ENCODE measurements at regions not wholly inside any gene's neighbourhood (a gene's known extent, or its start where the extent isn't known, plus 50 kb on each side); places are given as distances from the start of the nearest gene placed in this dataset.

DNA sequence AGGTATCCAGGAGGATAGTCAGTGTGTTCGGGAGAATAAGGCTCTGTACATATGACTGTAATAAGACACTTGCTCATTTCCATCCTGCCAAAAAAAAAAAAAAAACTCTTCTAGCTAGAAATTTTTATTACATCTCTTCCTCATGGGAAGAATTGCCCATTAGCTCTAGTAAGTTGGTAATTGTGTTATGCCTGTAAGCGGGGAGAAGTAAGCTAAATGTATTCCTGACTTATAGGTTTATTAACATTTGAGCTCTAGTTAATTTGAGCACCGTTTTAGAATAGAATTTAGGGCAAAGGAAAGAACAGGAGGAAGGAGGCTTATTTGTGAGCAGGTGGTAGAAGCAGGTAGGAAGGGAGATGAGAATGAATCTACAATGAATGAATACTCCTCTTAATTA is 1210.6 kb downstream of the SORCS1 start (continued):
- TF ChIP-seq, protein P1, sequence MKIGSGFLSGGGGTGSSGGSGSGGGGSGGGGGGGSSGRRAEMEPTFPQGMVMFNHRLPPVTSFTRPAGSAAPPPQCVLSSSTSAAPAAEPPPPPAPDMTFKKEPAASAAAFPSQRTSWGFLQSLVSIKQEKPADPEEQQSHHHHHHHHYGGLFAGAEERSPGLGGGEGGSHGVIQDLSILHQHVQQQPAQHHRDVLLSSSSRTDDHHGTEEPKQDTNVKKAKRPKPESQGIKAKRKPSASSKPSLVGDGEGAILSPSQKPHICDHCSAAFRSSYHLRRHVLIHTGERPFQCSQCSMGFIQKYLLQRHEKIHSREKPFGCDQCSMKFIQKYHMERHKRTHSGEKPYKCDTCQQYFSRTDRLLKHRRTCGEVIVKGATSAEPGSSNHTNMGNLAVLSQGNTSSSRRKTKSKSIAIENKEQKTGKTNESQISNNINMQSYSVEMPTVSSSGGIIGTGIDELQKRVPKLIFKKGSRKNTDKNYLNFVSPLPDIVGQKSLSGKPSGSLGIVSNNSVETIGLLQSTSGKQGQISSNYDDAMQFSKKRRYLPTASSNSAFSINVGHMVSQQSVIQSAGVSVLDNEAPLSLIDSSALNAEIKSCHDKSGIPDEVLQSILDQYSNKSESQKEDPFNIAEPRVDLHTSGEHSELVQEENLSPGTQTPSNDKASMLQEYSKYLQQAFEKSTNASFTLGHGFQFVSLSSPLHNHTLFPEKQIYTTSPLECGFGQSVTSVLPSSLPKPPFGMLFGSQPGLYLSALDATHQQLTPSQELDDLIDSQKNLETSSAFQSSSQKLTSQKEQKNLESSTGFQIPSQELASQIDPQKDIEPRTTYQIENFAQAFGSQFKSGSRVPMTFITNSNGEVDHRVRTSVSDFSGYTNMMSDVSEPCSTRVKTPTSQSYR (CRISPR knock-in tag; IDR thresholded peaks at IDR 0.05) = no peak
- TF ChIP-seq ELF4 (CRISPR knock-in tag; IDR thresholded peaks at IDR 0.05; ENCODE audit: low read depth) (no peak), FOXK1 (CRISPR knock-in tag; IDR thresholded peaks at IDR 0.05) (no peak)
- TF ChIP-seq, protein P2, sequence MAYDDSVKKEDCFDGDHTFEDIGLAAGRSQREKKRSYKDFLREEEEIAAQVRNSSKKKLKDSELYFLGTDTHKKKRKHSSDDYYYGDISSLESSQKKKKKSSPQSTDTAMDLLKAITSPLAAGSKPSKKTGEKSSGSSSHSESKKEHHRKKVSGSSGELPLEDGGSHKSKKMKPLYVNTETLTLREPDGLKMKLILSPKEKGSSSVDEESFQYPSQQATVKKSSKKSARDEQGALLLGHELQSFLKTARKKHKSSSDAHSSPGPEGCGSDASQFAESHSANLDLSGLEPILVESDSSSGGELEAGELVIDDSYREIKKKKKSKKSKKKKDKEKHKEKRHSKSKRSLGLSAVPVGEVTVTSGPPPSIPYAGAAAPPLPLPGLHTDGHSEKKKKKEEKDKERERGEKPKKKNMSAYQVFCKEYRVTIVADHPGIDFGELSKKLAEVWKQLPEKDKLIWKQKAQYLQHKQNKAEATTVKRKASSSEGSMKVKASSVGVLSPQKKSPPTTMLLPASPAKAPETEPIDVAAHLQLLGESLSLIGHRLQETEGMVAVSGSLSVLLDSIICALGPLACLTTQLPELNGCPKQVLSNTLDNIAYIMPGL (CRISPR knock-in tag; IDR thresholded peaks at IDR 0.05) = no peak

DNA sequence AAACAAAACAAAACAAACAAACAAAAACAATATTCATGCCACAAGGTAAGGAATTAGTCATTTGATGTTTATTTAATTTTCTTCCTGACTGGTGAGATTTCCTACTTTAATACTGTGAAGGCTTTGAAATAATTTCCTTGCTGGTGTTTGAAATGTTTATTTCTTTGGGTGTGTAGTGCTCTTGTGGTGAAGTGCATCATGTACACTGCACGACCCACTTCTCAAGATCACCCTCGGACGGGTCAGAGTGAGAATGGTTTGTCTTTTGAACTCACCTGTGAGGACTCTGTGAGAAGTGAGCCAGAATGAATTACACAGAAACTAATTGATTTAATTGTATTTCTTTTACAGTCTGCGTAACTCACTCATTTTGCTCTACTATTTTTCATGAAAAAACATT is 1211.5 kb downstream of the SORCS1 start:
- Mint-ChIP-seq H3K27me3 (ENCODE audit: low read depth) (no peaks in the 10 kb centered on the region), H3K27ac (peak overlapping the region; percentile 91), H3K9me3 (0 out of 2 replicates have a peak, but pooled peaks cover 3% of the 10 kb centered on the region), H3K4me3 (no peak overlapping the region), H3K4me1 (peaks cover 23% of the 10 kb centered on the region), H3K36me3 (no peaks in the 10 kb centered on the region)
- no peak for ATAC-seq
- ChIA-PET POLR2A (no interaction called here), CTCF (interaction anchor here (0.7 to 3.5 kb wide), 2 partner anchors 22 to 186 kb away, joined by 3 to 36 read pairs; no protein-coding TSS in a partner anchor)
- DNase-seq (ENCODE audit: low spot score) = no peak
- no peak for TF ChIP-seq ETV6 (CRISPR knock-in tag; IDR thresholded peaks at IDR 0.05)
- TF ChIP-seq FOXK1 (CRISPR knock-in tag; IDR thresholded peaks at IDR 0.05) = no peak
- TF ChIP-seq TP53 (CRISPR knock-in tag; IDR thresholded peaks at IDR 0.05) = no peak
- TF ChIP-seq, protein P3, sequence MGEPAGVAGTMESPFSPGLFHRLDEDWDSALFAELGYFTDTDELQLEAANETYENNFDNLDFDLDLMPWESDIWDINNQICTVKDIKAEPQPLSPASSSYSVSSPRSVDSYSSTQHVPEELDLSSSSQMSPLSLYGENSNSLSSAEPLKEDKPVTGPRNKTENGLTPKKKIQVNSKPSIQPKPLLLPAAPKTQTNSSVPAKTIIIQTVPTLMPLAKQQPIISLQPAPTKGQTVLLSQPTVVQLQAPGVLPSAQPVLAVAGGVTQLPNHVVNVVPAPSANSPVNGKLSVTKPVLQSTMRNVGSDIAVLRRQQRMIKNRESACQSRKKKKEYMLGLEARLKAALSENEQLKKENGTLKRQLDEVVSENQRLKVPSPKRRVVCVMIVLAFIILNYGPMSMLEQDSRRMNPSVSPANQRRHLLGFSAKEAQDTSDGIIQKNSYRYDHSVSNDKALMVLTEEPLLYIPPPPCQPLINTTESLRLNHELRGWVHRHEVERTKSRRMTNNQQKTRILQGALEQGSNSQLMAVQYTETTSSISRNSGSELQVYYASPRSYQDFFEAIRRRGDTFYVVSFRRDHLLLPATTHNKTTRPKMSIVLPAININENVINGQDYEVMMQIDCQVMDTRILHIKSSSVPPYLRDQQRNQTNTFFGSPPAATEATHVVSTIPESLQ (CRISPR knock-in tag; IDR thresholded peaks at IDR 0.05) = no peak
- TF ChIP-seq OVOL2 (CRISPR knock-in tag; IDR thresholded peaks at IDR 0.05; ENCODE audit: borderline replicate concordance) = no peak
- no peak for TF ChIP-seq CREB1 (CRISPR knock-in tag; IDR thresholded peaks at IDR 0.05)

DNA sequence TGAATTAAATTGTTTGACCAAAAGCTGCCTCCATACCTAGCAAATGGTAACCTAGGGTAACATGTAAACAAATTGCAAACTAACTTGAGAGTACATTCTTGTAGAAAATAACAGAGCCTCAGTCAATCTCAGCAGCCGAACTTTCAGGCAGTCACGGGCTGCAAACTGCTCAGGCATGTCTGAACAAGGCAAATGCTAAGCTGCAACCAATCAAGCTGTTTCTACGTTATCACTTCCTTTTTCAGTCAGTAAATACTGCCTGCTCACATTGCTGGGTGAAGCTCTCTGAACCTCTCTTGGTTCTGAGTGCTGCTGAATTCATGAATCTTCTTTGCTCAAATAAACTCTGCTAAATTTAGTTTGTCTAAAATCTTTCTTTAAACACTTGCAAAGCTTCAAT is 1212.4 kb downstream of the SORCS1 start:
- ChIA-PET POLR2A (interaction anchor here (0.8 kb wide), 1 partner anchor 21 kb away, joined by 3 read pairs; no protein-coding TSS in a partner anchor), CTCF (interaction anchor here (0.7 to 3.5 kb wide), 3 partner anchors 21 to 186 kb away, joined by 3 to 36 read pairs (median 4); no protein-coding TSS in a partner anchor)
- no peaks in the 10 kb centered on the region for H3K27me3 Mint-ChIP-seq (ENCODE audit: low read depth)
- no peak overlapping the region for H3K4me3 Mint-ChIP-seq
- TF ChIP-seq NR3C1 (CRISPR knock-in tag; conservative IDR thresholded peaks at IDR 0.05; ENCODE audit: low read depth) (no peak), TEAD4 (CRISPR knock-in tag; IDR thresholded peaks at IDR 0.05) (no peak)
- DNase-seq (ENCODE audit: low spot score) (peak; percentile 22), ATAC-seq (peak; percentile 91)
- no peaks in the 10 kb centered on the region for H3K9me3 Mint-ChIP-seq
- H3K27ac Mint-ChIP-seq = peak overlapping the region; percentile 91
- no peaks in the 10 kb centered on the region for H3K36me3 Mint-ChIP-seq
- peaks cover 23% of the 10 kb centered on the region for H3K4me1 Mint-ChIP-seq

DNA sequence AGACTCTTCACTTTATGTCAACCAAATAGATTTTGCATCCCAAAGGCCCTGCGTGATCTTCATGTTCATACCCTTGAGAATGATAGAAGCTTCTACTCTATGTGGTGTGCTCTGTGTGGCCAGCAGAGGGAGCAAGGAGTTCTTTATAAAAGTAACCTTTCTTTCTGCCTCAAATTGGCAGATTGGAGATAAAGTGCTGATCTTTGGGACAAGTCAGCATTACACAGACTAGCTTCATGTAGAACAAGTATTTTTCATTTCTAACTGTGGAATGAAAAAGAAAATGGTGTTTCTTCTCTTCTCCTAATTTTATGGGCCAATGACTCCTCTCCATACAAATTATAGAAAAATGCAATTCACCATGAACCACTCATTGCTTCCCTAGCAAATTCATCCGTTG is 1214.1 kb downstream of the SORCS1 start:
- CTCF ChIA-PET = interaction anchor here (0.6 to 3.5 kb wide), 9 partner anchors 23 to 239 kb away, joined by 3 to 36 read pairs (median 4); no protein-coding TSS in a partner anchor
- no peaks in the 10 kb centered on the region for H3K9me3 Mint-ChIP-seq
- POLR2A ChIA-PET = no interaction called here
- no peak overlapping the region for H3K4me3 Mint-ChIP-seq
- ATAC-seq (peak; percentile 72), DNase-seq (ENCODE audit: low spot score) (peak; percentile 49)
- H3K4me1 Mint-ChIP-seq = peaks cover 23% of the 10 kb centered on the region
- no peaks in the 10 kb centered on the region for H3K36me3 Mint-ChIP-seq
- H3K27me3 Mint-ChIP-seq (ENCODE audit: low read depth) = no peaks in the 10 kb centered on the region
- TF ChIP-seq, protein P4, sequence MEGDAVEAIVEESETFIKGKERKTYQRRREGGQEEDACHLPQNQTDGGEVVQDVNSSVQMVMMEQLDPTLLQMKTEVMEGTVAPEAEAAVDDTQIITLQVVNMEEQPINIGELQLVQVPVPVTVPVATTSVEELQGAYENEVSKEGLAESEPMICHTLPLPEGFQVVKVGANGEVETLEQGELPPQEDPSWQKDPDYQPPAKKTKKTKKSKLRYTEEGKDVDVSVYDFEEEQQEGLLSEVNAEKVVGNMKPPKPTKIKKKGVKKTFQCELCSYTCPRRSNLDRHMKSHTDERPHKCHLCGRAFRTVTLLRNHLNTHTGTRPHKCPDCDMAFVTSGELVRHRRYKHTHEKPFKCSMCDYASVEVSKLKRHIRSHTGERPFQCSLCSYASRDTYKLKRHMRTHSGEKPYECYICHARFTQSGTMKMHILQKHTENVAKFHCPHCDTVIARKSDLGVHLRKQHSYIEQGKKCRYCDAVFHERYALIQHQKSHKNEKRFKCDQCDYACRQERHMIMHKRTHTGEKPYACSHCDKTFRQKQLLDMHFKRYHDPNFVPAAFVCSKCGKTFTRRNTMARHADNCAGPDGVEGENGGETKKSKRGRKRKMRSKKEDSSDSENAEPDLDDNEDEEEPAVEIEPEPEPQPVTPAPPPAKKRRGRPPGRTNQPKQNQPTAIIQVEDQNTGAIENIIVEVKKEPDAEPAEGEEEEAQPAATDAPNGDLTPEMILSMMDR (IDR thresholded peaks at IDR 0.05) = peak; percentile 61
- TF ChIP-seq FOXP1 (CRISPR knock-in tag; IDR thresholded peaks at IDR 0.05; ENCODE audit: borderline replicate concordance) = no peak
- no peak overlapping the region for H3K27ac Mint-ChIP-seq
